ENCODE measurements at regions not wholly inside any gene's neighbourhood (a gene's known extent, or its start where the extent isn't known, plus 50 kb on each side); places are given as distances from the start of the nearest gene placed in this dataset.

DNA sequence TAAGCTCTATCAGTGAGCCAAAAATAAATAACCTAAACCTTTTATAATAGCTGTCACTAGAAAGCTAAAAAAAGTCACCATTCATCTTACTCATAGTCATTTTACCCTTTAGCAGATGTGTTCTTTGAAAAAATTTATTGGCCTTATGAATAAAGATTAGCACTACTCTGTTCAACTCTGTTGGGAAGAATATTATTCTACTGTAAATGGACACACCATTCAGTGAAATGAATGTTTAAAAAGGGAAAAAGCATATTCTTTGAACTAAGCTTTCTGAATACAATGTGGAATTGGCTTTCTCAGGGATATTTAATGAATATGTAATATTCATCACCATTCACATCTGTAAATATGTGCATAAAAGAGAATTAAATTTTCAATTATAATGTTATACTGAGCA lies 422.0 kb downstream of the CBLN2 start:
- Histone ChIP-seq H3K36me3 (no peaks in the 10 kb centered on the region), H3K4me3 (no peak overlapping the region)
- TF ChIP-seq, protein P1, sequence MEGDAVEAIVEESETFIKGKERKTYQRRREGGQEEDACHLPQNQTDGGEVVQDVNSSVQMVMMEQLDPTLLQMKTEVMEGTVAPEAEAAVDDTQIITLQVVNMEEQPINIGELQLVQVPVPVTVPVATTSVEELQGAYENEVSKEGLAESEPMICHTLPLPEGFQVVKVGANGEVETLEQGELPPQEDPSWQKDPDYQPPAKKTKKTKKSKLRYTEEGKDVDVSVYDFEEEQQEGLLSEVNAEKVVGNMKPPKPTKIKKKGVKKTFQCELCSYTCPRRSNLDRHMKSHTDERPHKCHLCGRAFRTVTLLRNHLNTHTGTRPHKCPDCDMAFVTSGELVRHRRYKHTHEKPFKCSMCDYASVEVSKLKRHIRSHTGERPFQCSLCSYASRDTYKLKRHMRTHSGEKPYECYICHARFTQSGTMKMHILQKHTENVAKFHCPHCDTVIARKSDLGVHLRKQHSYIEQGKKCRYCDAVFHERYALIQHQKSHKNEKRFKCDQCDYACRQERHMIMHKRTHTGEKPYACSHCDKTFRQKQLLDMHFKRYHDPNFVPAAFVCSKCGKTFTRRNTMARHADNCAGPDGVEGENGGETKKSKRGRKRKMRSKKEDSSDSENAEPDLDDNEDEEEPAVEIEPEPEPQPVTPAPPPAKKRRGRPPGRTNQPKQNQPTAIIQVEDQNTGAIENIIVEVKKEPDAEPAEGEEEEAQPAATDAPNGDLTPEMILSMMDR (IDR thresholded peaks at IDR 0.05): no peak

DNA sequence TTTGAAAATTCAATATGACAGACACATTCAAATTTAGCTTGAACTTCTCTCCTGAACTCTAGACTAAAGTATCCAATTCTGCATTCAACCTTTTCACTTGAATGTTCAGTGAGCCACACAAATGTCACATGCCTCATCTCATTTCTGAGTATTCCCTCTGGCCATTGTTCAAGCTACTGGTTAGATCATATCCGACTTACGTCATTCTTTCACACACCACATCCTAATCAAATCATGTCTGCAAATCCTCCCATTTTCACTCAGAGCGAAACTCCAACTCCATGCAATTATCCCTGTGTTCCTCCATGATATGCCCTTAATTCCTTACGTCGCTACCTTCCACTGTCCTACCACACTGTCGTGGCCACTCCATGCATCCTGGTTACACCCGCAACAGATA lies 425.1 kb downstream of the CBLN2 start:
- no peaks in the 10 kb centered on the region for H3K9me3 ChIP-seq
- H3K27ac ChIP-seq: no peak overlapping the region
- intact Hi-C loops (cut with DNase I): no loop called here
- DNase-seq (no peak), ATAC-seq (no peak)
- TF ChIP-seq, protein P1 (IDR thresholded peaks at IDR 0.05): no peak
- H3K36me3 ChIP-seq: no peaks in the 10 kb centered on the region
- H3K4me1 ChIP-seq: no peaks in the 10 kb centered on the region
- H3K4me3 ChIP-seq: no peak overlapping the region
- H3K27me3 ChIP-seq: no peaks in the 10 kb centered on the region

More for the DNA sequence above, 422.0 kb downstream of the CBLN2 start:
- DNase-seq: no peak
- no peaks in the 10 kb centered on the region for H3K27me3 ChIP-seq
- no peak overlapping the region for H3K27ac ChIP-seq
- intact Hi-C loops (cut with DNase I): no loop called here
- H3K4me1 ChIP-seq: no peaks in the 10 kb centered on the region
- no peak for ATAC-seq
- H3K9me3 ChIP-seq: no peaks in the 10 kb centered on the region

DNA sequence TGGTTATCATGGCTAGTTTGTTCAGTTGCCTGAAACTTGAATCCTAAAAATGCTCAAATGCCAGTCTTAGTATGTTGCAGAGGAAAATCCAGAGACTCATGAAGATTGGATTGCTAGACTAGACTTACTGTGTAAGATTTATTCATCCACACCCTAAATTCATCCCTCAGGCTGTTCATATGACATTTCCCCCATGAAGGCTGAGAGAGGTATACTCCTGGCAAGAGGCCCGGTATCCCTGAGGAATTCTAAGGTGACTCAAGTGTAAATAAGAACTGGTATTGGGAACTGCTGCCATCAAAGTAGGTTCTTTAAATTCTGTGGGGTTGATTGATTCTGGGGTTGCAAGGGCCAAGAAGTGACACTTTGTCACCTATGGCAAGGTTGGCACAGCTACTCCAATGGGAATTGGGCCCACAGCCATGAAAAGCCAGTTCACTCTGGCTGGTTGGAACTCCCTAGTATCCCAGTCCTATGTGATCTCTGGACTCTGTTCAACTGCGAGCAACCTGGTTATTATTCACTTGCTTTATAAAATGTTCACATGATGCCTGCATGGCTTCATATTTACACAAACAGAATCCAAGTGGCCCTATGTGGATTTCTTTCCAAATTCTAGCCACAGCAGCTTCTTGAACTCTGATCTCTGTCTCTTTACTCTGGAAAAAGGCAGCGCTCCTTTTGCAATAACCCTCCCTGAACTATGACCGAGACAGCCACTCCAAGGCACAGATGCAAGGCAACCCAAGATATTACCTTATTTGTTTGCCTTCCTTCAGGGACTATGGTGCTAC lies 429.1 kb downstream of the CBLN2 start:
- Histone ChIP-seq H3K4me1 (no peaks in the 10 kb centered on the region), H3K9me3 (no peaks in the 10 kb centered on the region), H3K4me3 (no peak overlapping the region), H3K27ac (no peak overlapping the region), H3K36me3 (no peaks in the 10 kb centered on the region), H3K27me3 (no peaks in the 10 kb centered on the region)
- TF ChIP-seq, protein P1 (IDR thresholded peaks at IDR 0.05): no peak
- intact Hi-C loops (cut with DNase I): no loop called here
- DNase-seq (no peak), ATAC-seq (no peak)

DNA sequence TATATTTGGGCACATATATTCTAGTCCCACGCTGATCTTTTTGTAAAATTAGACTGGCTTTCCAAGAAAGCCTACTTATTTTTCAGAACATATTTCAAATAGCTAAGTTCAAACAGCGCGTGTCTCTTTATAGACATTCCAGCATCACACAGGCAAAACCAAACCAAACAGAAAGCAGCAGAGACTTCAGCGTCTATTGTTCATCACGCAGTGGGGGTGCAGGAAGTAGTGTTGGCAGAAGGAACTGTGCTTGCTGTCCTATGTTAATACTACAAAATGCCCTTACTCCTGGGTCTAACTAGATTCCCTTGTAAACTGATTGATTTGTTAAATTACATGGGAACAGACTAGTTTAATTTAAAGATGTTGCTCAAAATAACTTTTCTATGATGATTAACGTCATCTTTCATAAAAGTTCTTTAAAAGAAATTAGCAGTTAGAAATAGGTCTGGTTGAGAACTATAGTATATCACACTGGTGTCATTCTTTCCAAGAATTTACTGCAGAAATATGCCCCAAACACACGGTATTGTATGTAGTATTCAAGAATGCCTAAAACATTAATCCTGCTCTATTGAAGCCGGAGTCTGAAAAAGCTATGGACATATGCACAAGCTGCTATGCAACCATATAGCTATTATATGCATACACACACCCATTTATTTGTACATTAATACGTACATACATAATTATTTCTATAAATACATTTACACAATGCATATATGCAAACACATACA lies 436.3 kb downstream of the CBLN2 start:
- Histone ChIP-seq H3K27ac (no peak overlapping the region), H3K4me1 (no peaks in the 10 kb centered on the region), H3K4me3 (no peak overlapping the region), H3K27me3 (no peaks in the 10 kb centered on the region), H3K36me3 (no peaks in the 10 kb centered on the region), H3K9me3 (no peaks in the 10 kb centered on the region)
- intact Hi-C loops (cut with DNase I): no loop called here
- DNase-seq (peak in 2 of 4 donors; percentile 6 to 55), ATAC-seq (no peak)
- TF ChIP-seq, protein P1 (IDR thresholded peaks at IDR 0.05): no peak

DNA sequence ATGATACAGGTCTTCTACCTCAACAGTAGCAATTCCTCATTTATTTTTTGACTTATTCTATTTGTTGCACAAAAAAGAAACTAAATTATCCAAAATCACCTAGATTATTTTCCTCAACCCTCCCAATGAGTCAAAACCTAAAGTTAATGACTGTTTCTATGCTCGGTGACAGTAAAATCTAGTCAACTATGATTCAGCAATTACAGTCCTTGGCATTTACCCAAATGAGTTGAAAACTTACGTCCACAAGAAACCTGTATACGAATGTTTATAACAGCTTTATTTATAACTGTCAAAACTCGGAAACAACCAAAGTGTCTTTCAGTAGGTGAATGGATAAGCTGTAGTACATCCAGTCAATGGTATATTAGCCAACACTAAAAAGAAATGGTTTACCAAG lies 439.3 kb downstream of the CBLN2 start:
- H3K9me3 ChIP-seq: no peaks in the 10 kb centered on the region
- intact Hi-C loops (cut with DNase I): no loop called here
- TF ChIP-seq, protein P1 (IDR thresholded peaks at IDR 0.05): no peak
- H3K27me3 ChIP-seq: no peaks in the 10 kb centered on the region
- H3K27ac ChIP-seq: no peak overlapping the region
- DNase-seq (no peak), ATAC-seq (no peak)
- H3K4me3 ChIP-seq: no peak overlapping the region
- H3K4me1 ChIP-seq: no peaks in the 10 kb centered on the region
- no peaks in the 10 kb centered on the region for H3K36me3 ChIP-seq

Measured in left lung (tissue), 4 donors.